Endodermal cell (in vitro differentiated cells): ENCODE measurements at regions not wholly inside any gene's neighbourhood (a gene's known extent, or its start where the extent isn't known, plus 50 kb on each side); places are given as distances from the start of the nearest gene placed in this dataset.

Experiments
- DNase-seq: peaks from one replicate; pipeline ENCODE4 v3.0.0-alpha.2; 2017
- H3K27ac ChIP-seq: 2 replicates; pipeline ENCODE4 v1.5.1; 2013; ENCODE audit warnings: mild to moderate bottlenecking, low read depth, low read length, moderate library complexity
- H3K27me3 ChIP-seq: 2 replicates; pipeline ENCODE4 v1.6.1; 2013; ENCODE audit warnings: mild to moderate bottlenecking, low read length, moderate library complexity; ENCODE audit not compliant: insufficient read depth, control insufficient read depth, poor library complexity, severe bottlenecking
- H3K36me3 ChIP-seq: 2 replicates; pipeline ENCODE4 v1.7.0; 2013; ENCODE audit warnings: mild to moderate bottlenecking, low read length, moderate library complexity; ENCODE audit not compliant: control insufficient read depth, insufficient read depth
- H3K4me1 ChIP-seq: one replicate; pipeline ENCODE4 v1.7.0; 2013; ENCODE audit warnings: low read length; ENCODE audit not compliant: control insufficient read depth, insufficient read depth
- H3K4me3 ChIP-seq: 2 replicates; pipeline ENCODE4 v1.5.1; 2013; ENCODE audit warnings: mild to moderate bottlenecking, low read length, moderate library complexity
- H3K9ac ChIP-seq: 2 replicates; pipeline ENCODE4 v1.6.1; 2013; ENCODE audit warnings: mild to moderate bottlenecking, low read length, moderate library complexity; ENCODE audit not compliant: poor library complexity, severe bottlenecking; ENCODE audit errors: extremely low read depth
- H3K9me3 ChIP-seq: 2 replicates; pipeline ENCODE4 v1.6.1; 2013; ENCODE audit warnings: mild to moderate bottlenecking, low read length, moderate library complexity; ENCODE audit not compliant: control insufficient read depth
- H3K27ac Mint-ChIP-seq: 2 replicates; pipeline ENCODE4 v1.8.0; 2020; ENCODE audit warnings: mixed read lengths
- H3K27me3 Mint-ChIP-seq: 2 replicates; pipeline ENCODE4 v1.8.0; 2021; ENCODE audit warnings: mild to moderate bottlenecking, mixed read lengths; ENCODE audit not compliant: insufficient read depth
- H3K36me3 Mint-ChIP-seq: 2 replicates; pipeline ENCODE4 v1.8.0; 2020; ENCODE audit warnings: low read depth, mixed read lengths
- H3K4me1 Mint-ChIP-seq: 2 replicates; pipeline ENCODE4 v1.8.0; 2020; ENCODE audit warnings: mixed read lengths
- H3K4me3 Mint-ChIP-seq: 2 replicates; pipeline ENCODE4 v1.8.0; 2020; ENCODE audit warnings: mild to moderate bottlenecking, moderate library complexity, mixed read lengths
- H3K9me3 Mint-ChIP-seq: 2 replicates; pipeline ENCODE4 v1.8.0; 2020; ENCODE audit warnings: mild to moderate bottlenecking, mixed read lengths
- CTCF ChIP-seq: fragments of 200-600 bp; sonication (generic); conservative IDR thresholded peaks from 2 replicates; pipeline ENCODE4 v1.5.0; 2021; ENCODE audit warnings: antibody characterized with exemption, mild to moderate bottlenecking
- WGBS, 2 experiments: methylation state at CpG; one replicate each; pipeline versions ENCODE4 v1.1.5 to v1.1.7; 2013; ENCODE audit warnings: missing lambda C conversion rate in 2 of 2, mixed read lengths in 1 of 2; ENCODE audit not compliant: insufficient coverage in 1 of 2, insufficient read length in 1 of 2; 5-methylcytosine and 5-hydroxymethylcytosine counted together

- Mint-ChIP-seq H3K4me3 (no peak overlapping the region), H3K27ac (no peak overlapping the region), H3K4me1 (no peaks in the 10 kb centered on the region), H3K27me3 (peaks cover 3% of the 10 kb centered on the region), H3K36me3 (no peaks in the 10 kb centered on the region), H3K9me3 (peaks cover 13% of the 10 kb centered on the region)
- Histone ChIP-seq H3K9me3 (no peaks in the 10 kb centered on the region), H3K4me1 (no peaks in the 10 kb centered on the region), H3K36me3 (no peaks in the 10 kb centered on the region), H3K9ac (no peak overlapping the region), H3K27me3 (no peaks in the 10 kb centered on the region), H3K4me3 (no peak overlapping the region), H3K27ac (no peak overlapping the region)
- TF ChIP-seq CTCF = no peak
- WGBS, 2 experiments = 93 to 95% methylated on average over 6 to 15 of the region's 16 CpGs
- DNase-seq = peak; percentile 31
These were observed 243.4 kb upstream of the PPP2R2D start for GRCh38 chr10:131657318-131657984.

DNA sequence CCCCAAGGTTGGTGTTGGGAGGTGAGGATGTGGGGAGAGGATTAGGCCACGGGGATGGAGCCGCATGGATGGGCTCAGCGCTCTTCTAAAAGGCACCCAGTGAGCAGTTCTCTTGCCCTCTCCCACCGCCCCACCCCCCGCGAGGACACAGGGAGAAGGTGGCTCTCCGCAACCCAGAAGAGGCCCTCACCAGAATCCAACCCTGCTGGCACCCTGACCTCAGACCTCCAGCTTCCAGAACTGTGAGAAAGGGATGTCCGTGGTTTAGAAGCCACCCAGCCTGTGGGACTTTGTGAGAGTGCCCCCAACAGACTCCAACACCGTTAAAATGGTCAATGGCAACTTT is 242.8 kb upstream of the PPP2R2D start:
- no peaks in the 10 kb centered on the region for H3K4me1 Mint-ChIP-seq

GRCh38 chr10:131658476-131659110 is 242.2 kb upstream of the PPP2R2D start:
- no peaks in the 10 kb centered on the region for H3K36me3 Mint-ChIP-seq
- no peak overlapping the region for H3K4me3 ChIP-seq
- H3K27me3 Mint-ChIP-seq = no peaks in the 10 kb centered on the region
- no peaks in the 10 kb centered on the region for H3K4me1 ChIP-seq
- no peak overlapping the region for H3K9ac ChIP-seq
- no peak overlapping the region for H3K27ac Mint-ChIP-seq
- H3K4me3 Mint-ChIP-seq = no peak overlapping the region
- 91 to 92% methylated on average over 5 to 9 of the region's 9 CpGs for WGBS, 2 experiments
- H3K27me3 ChIP-seq = no peaks in the 10 kb centered on the region
- no peaks in the 10 kb centered on the region for H3K9me3 ChIP-seq
- no peak for TF ChIP-seq CTCF
- H3K27ac ChIP-seq = no peak overlapping the region
- H3K36me3 ChIP-seq = no peaks in the 10 kb centered on the region
- no peaks in the 10 kb centered on the region for H3K4me1 Mint-ChIP-seq
- DNase-seq = peak; percentile 16
- H3K9me3 Mint-ChIP-seq = peaks cover 13% of the 10 kb centered on the region

More for the DNA sequence above, 242.8 kb upstream of the PPP2R2D start:
- H3K36me3 ChIP-seq = no peaks in the 10 kb centered on the region
- peaks cover 13% of the 10 kb centered on the region for H3K9me3 Mint-ChIP-seq
- H3K4me3 ChIP-seq = no peak overlapping the region
- no peaks in the 10 kb centered on the region for H3K27me3 ChIP-seq
- no peak overlapping the region for H3K27ac Mint-ChIP-seq
- H3K9ac ChIP-seq = no peak overlapping the region
- DNase-seq = peak; percentile 19
- TF ChIP-seq CTCF = no peak
- no peak overlapping the region for H3K27ac ChIP-seq
- H3K4me1 ChIP-seq = no peaks in the 10 kb centered on the region
- no peak overlapping the region for H3K4me3 Mint-ChIP-seq
- no peaks in the 10 kb centered on the region for H3K36me3 Mint-ChIP-seq
- no peaks in the 10 kb centered on the region for H3K9me3 ChIP-seq
- no peaks in the 10 kb centered on the region for H3K27me3 Mint-ChIP-seq
- 95 to 100% methylated on average over 4 to 9 of the region's 9 CpGs for WGBS, 2 experiments
